SJSA1 (cell line): ENCODE measurements at regions not wholly inside any gene's neighbourhood (a gene's known extent, or its start where the extent isn't known, plus 50 kb on each side); places are given as distances from the start of the nearest gene placed in this dataset.
"Not testable (repeated sequence)": the region's sequence is repeated elsewhere in the genome, so short reads cannot be mapped to it uniquely, and the experiment has no call there.

Source experiments
- DNase-seq, 2 experiments: peaks; one replicate each; pipeline ENCODE4 v3.0.0-alpha.2; 2015 to 2020; ENCODE audit warnings: low spot score in 2 of 2, low read depth in 1 of 2
- H3K27ac ChIP-seq: fragments of 250-450 bp; sonication (Bioruptor Pico); 2 replicates; pipeline ENCODE4 v1.5.1; 2020; ENCODE audit warnings: mild to moderate bottlenecking, moderate library complexity
- H3K27me3 ChIP-seq: fragments of 250-450 bp; sonication (Bioruptor Pico); replicated peaks from 2 replicates; pipeline ENCODE4 v1.5.1; 2020; ENCODE audit warnings: mild to moderate bottlenecking, moderate library complexity
- H3K36me3 ChIP-seq: fragments of 250-450 bp; sonication (Bioruptor Pico); 2 replicates; pipeline ENCODE4 v1.5.1; 2020; ENCODE audit warnings: mild to moderate bottlenecking
- H3K4me1 ChIP-seq: fragments of 250-450 bp; sonication (Bioruptor Pico); replicated peaks from 2 replicates; pipeline ENCODE4 v1.6.1; 2021; ENCODE audit warnings: mild to moderate bottlenecking
- H3K4me3 ChIP-seq: fragments of 250-450 bp; sonication (Bioruptor Pico); 2 replicates; pipeline ENCODE4 v1.5.1; 2020; ENCODE audit warnings: mild to moderate bottlenecking
- H3K9me3 ChIP-seq: fragments of 250-450 bp; sonication (Bioruptor Pico); replicated peaks from 2 replicates; pipeline ENCODE4 v1.5.1; 2020; ENCODE audit warnings: mild to moderate bottlenecking

DNA sequence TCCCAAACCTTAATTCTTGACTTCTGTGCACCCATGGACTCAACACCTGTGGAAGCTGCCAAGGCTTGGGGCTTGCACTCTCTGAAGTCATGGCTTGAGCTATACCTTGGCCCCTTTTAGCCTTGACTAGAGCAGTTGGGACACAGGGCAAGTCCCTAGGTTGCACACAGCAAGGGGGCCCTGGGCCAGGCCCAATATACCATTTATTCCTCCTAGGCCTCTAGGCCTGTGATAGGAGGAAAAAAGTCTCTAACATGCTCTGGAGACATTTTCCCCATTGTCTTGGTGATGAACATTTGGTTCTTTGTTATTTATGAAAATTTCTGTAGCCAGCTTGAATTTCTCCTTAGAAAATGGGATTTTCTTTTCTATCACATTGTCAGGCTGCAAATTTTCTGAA is 186.1 kb downstream of the SEMA6D start:
- Histone ChIP-seq H3K4me1 (no peaks in the 10 kb centered on the region), H3K27ac (no peak overlapping the region), H3K4me3 (no peak overlapping the region), H3K27me3 (no peaks in the 10 kb centered on the region), H3K9me3 (0 out of 2 replicates have a peak, but pooled peaks cover 2% of the 10 kb centered on the region), H3K36me3 (no peaks in the 10 kb centered on the region)
- no peak for DNase-seq

DNA sequence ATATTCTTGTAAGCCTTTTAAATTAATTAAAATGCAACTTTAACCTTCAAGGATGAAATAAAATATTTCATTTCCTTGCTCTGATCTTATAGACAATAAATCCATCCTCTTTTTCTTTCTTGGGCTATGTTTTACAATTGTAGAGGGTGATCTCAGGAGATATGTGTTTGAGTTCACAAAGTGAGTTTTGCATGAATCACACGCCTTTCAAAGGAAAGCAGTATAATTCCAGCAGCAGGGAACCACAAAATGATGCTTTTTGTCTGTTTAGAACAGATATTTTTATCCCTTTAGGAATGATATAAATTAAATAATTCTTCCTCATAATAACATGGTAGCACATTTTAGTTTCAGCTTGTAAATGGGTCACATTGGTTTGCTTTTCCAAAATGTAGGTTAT is 191.2 kb downstream of the SEMA6D start:
- H3K4me3 ChIP-seq, result no peak overlapping the region
- no peaks in the 10 kb centered on the region for H3K36me3 ChIP-seq
- no peaks in the 10 kb centered on the region for H3K4me1 ChIP-seq
- DNase-seq, result no peak
- H3K27me3 ChIP-seq, result no peaks in the 10 kb centered on the region
- 0 out of 2 replicates have a peak, but pooled peaks cover under 1% of the 10 kb centered on the region for H3K9me3 ChIP-seq
- no peak overlapping the region for H3K27ac ChIP-seq

DNA sequence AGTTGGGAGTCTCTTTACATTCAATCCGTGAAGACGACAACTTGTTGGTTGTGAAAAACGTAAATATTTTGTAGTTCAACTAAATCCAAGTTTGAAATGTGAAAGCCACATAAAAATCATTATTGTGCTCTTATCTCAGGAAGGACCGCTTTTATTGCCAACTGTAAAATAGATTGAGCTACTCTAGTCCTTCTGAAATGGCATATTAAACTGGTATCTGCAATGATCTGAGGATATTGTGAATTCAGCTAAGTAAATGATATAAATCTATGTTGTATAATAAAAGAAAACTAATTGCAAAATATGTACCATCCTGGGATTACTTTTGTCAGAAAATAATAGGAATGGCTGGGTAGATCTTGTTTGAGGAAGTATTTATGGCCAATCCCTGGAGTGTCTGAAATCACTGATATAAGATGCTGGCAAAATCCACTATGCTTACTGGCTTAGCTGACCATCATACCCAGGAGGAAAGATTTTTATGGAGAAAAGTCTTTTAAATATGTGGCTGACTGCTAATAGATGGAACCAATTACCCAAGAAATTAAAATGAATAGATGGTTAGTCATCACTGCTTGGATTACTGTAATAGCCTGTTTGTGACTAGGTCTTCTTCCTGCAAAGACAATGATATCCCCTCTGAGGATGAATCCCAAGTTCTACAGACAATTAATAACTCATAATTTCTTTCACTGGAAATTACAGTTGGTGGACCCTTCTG is 191.8 kb downstream of the SEMA6D start:
- Histone ChIP-seq H3K4me1 (no peaks in the 10 kb centered on the region), H3K27me3 (no peaks in the 10 kb centered on the region), H3K36me3 (no peaks in the 10 kb centered on the region), H3K27ac (no peak overlapping the region), H3K9me3 (no peaks in the 10 kb centered on the region), H3K4me3 (no peak overlapping the region)
- no peak for DNase-seq

DNA sequence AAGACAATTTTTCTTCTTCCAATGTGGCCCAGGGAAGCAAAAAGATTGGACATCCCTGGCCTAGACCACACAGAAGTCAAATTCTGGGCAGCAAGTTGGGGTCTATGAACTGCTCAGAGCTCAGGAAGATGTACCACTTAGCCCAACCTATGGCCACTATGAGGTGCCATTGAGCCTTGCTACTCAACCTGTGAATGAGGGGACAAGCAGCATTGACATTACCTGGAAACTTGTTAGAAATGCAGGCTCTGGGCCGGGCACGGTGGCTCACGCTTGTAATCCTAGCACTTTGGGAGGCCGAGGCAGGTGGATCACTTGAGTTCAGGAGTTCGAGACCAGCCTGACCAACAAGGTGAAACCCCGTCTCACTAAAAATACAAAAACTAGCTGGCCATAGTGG is 195.6 kb downstream of the SEMA6D start:
- DNase-seq, H3K9me3 ChIP-seq, H3K4me3 ChIP-seq, H3K27me3 ChIP-seq, H3K27ac ChIP-seq, H3K4me1 ChIP-seq, H3K36me3 ChIP-seq: not testable (repeated sequence)

DNA sequence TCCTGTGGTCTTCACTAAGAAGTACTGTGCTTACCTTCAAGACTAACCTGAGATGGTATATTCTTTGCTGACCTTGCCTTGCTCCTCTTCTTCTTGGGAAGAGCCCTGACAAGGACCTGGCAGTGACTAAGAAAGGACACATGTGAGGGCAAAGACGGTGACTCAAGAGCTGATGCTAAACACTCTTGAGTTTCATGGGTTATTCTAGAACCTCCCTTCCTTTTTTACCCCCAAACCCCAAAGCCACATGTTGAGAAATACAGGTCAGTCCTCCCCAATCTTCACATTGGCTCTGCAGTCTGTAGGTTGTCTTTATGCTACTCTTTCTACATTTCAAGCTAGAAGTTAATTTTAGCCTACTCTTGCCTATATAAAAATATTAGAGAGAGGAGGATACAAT is 200.6 kb downstream of the SEMA6D start:
- no peak for DNase-seq
- Histone ChIP-seq H3K4me3 (no peak overlapping the region), H3K27ac (no peak overlapping the region), H3K9me3 (no peaks in the 10 kb centered on the region), H3K27me3 (no peaks in the 10 kb centered on the region), H3K4me1 (no peaks in the 10 kb centered on the region), H3K36me3 (no peaks in the 10 kb centered on the region)

DNA sequence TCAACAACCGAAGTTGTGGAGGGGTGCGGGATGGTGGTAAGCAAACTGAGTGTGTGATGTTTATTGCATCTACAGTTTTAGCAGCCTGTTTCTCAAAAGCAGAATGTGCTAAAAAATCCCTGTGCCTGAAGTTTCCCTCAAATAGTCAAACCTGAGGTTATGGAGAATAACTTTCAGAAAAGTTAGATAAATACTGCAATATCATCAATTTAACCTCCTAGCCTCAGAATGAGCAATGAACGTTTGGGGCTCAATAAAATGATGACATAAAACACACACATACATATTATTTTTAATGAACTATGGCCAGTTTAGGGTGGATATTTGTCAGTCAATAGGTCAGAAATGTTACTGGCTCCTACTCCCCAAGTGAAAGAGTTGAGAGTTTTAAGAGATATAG is 201.6 kb downstream of the SEMA6D start:
- H3K4me3 ChIP-seq, result no peak overlapping the region
- no peaks in the 10 kb centered on the region for H3K4me1 ChIP-seq
- no peaks in the 10 kb centered on the region for H3K9me3 ChIP-seq
- no peaks in the 10 kb centered on the region for H3K27me3 ChIP-seq
- no peaks in the 10 kb centered on the region for H3K36me3 ChIP-seq
- DNase-seq, result no peak
- no peak overlapping the region for H3K27ac ChIP-seq

DNA sequence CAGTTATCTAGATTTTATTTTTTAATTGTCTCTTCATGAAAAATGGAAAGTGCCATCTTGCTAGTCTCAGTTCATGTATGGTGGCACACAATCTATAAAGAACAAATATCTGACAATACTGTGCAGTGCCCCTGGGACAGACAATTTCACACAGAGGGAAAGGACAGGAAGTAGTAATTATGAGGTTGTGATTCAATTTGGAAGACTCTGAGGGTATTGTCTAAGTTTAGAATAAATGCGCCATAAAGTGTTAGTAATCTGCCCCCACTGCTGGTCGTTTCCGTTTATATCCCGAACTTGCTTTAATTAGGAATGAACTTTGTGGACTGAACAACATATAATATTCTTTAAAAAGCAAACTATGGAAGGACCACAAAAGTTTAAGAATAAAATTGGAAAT is 196.4 kb upstream of the SLC24A5 start:
- Histone ChIP-seq H3K4me1 (no peaks in the 10 kb centered on the region), H3K27ac (no peak overlapping the region), H3K9me3 (no peaks in the 10 kb centered on the region), H3K27me3 (no peaks in the 10 kb centered on the region), H3K36me3 (no peaks in the 10 kb centered on the region), H3K4me3 (no peak overlapping the region)
- DNase-seq, result no peak

DNA sequence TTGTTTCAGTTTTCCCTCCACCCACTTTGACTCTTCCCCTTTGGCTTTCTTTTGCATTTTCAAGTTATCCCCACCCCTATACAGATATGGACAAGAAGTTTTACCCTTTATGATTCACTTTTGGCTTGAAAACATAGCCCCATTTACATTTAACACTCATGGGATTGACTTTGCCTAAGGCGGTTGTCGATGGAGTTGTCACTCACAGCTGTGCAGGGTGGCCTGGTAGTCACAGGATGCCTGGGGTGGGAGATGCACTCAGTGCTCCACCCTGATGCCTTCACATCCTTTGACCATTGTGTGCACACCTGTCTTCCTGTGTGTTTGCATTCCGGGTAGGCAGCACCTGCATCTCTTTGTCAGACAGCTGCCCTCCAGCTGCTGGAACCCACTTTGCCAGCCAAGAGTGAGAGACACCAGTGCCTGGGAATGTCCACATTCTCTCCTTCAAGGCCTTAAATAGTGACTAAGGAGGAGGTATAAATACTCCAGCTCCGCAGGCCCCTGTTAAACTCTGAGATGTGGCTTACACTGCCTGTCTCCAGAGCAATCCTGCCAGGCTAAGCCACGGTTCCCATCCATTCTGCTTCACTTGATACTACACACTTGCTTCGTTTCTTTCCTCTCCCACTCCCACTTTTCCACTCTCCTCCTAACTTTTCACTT is 191.5 kb upstream of the SLC24A5 start:
- H3K4me1 ChIP-seq, result no peaks in the 10 kb centered on the region
- no peak overlapping the region for H3K4me3 ChIP-seq
- H3K36me3 ChIP-seq, result no peaks in the 10 kb centered on the region
- DNase-seq, result no peak
- no peak overlapping the region for H3K27ac ChIP-seq
- H3K27me3 ChIP-seq, result no peaks in the 10 kb centered on the region
- no peaks in the 10 kb centered on the region for H3K9me3 ChIP-seq

DNA sequence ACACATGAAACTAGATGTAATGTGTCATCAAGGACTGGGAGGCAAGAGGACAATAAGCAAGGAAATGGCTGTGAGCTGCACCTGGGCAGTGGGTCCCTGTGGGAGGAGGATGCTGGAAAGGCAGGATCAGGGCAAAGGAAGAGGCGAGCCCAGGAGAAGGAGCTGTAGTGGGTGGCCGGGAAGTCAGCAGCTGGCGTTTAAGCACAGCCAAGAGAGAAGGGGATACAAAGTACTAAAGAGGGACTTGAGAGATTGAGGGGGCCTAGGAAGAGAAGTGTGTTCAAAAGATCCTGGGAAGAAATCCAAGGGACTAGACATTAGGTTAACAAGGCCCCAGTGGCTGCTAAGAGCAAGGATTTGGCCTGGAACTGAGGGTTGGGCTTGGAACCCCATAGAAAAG is 188.5 kb upstream of the SLC24A5 start:
- DNase-seq, result no peak
- H3K4me3 ChIP-seq, result no peak overlapping the region
- no peaks in the 10 kb centered on the region for H3K9me3 ChIP-seq
- no peaks in the 10 kb centered on the region for H3K36me3 ChIP-seq
- no peaks in the 10 kb centered on the region for H3K27me3 ChIP-seq
- no peak overlapping the region for H3K27ac ChIP-seq
- H3K4me1 ChIP-seq, result no peaks in the 10 kb centered on the region

DNA sequence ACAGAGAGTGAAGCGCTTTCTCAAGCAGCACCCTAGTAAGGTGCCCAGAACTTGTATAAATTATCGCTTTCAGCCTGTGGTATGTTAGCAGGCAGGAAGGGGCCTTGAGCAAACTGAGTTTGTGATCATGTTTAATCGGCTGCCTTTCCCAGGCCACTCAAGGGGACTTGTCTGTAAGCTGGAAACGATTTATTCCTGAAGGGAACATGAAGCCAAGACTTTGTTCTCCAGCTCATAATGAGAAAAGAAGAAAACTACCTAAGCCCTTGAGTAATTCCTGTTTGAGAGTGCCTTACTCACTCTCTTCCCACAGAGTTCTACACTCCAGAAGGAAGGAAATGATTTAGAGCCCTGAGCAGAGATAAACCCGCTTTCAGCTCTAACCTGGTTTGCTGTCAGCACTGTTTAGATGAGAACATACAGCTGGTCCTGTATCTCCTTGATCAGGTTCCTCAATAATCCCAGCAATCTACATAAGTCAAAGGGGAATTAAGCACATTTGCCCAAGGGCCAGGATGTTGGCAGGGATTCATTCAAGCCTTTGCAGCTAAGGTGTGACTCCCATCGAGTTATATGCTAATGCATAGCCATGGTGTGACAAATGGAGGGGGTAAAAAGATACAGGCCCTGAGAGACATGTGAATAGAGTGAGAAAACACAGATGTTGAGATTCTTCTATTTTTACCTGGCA is 187.7 kb upstream of the SLC24A5 start:
- Histone ChIP-seq H3K27me3 (no peaks in the 10 kb centered on the region), H3K27ac (no peak overlapping the region), H3K4me3 (no peak overlapping the region), H3K4me1 (no peaks in the 10 kb centered on the region), H3K9me3 (no peaks in the 10 kb centered on the region), H3K36me3 (no peaks in the 10 kb centered on the region)
- no peak for DNase-seq

DNA sequence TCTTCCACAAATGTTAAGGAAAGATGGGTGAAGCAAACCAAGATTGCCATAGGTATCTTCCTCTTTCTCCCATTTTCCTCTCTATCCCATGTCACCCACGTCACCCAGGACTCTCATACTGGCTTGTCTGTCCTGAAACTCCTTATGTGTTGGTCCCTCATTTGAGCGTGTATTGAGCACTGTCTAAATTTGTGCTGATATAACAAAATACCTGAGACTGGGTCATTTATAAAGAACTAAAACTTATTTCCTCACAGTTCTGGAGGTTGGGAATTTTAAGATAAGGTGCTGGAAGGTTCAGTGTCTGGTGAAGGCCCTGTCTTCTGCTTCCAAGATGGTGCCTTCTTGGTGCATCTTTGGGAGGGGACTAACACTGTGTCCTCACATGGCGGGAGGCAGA is 186.9 kb upstream of the SLC24A5 start:
- Histone ChIP-seq H3K4me3 (no peak overlapping the region), H3K27ac (no peak overlapping the region), H3K4me1 (no peaks in the 10 kb centered on the region), H3K9me3 (no peaks in the 10 kb centered on the region), H3K27me3 (no peaks in the 10 kb centered on the region), H3K36me3 (no peaks in the 10 kb centered on the region)
- DNase-seq, result no peak

DNA sequence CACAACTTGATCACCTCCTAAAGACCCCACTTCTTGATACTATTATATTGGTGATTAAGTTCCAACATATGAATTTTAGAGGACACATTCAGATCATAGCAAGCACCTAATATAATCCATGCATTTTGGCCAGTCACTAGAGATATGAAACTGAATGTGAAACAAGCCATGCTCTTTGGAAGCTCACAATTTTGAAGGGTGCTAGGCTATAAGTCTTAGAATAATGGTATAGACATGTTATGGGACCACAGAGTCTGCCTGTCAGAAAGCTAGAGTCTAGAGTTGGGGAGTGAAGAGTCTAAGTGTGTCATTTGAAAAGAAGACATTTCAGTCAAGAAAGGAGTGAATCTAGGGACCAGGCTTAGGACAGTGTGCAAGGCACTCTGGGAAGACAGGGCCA is 186.4 kb upstream of the SLC24A5 start:
- no peaks in the 10 kb centered on the region for H3K4me1 ChIP-seq
- H3K4me3 ChIP-seq, result no peak overlapping the region
- H3K36me3 ChIP-seq, result no peaks in the 10 kb centered on the region
- no peaks in the 10 kb centered on the region for H3K27me3 ChIP-seq
- no peak overlapping the region for H3K27ac ChIP-seq
- H3K9me3 ChIP-seq, result no peaks in the 10 kb centered on the region
- DNase-seq, result no peak

DNA sequence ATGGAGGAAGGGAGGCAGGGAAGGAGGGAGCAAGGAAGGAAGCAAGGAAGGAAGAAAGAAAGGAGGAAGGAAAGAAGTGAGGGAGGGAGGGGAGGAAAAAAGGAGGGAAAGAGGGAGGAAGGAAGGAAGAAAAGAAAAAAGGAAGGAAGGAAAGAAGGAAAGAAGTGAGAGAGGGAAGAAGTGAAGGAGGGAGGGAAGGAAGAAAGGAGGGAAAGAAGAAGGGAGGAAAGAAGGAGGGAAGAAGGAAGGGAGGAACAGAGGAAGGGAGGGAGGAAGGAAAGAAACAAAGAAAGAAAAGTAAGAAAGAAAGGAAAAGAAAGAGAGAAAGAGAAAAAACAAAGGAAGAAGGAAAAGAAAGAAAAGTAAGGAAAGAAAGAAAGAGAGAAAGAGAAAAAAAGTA is 183.0 kb upstream of the SLC24A5 start:
- no peaks in the 10 kb centered on the region for H3K4me1 ChIP-seq
- no peaks in the 10 kb centered on the region for H3K9me3 ChIP-seq
- no peaks in the 10 kb centered on the region for H3K27me3 ChIP-seq
- H3K4me3 ChIP-seq, result no peak overlapping the region
- no peak for DNase-seq
- H3K36me3 ChIP-seq, result no peaks in the 10 kb centered on the region
- H3K27ac ChIP-seq, result no peak overlapping the region

DNA sequence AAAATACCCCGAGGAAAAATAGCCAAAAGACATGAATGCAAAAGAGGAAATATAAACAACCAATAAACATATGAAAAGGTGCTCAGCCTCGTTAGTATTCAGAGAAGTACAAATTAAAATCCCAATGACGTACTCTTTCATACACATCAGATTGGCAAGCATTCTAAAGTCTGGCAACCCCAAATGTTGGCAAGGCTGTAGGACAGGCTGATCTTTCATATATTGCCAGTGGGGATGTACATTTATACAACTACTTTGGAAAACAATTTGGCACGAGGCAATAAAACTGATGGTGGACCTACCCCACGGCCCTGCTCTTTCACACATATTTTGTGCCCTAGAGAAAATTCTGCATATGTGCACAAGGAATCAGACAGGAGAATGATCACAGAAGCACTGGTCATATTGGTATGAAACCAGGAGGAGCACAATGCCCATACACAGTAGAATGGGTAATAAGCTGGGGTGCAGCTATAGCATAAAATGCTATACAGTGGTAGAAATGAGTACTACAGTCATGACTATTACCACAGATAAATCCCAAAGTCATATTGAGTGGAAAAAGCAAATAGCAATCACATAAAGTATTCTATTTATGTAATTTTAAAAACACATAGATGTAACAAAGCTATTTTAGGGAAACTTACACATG is 176.0 kb upstream of the SLC24A5 start:
- H3K4me3 ChIP-seq, result no peak overlapping the region
- no peak overlapping the region for H3K27ac ChIP-seq
- DNase-seq, result no peak
- H3K4me1 ChIP-seq, result no peaks in the 10 kb centered on the region
- no peaks in the 10 kb centered on the region for H3K27me3 ChIP-seq
- H3K36me3 ChIP-seq, result no peaks in the 10 kb centered on the region
- no peaks in the 10 kb centered on the region for H3K9me3 ChIP-seq
